SK-N-SH treated with all-trans-retinoic acid at 6 μM for 48 hours (cell line): ENCODE measurements at regions not wholly inside any gene's neighbourhood (a gene's known extent, or its start where the extent isn't known, plus 50 kb on each side); places are given as distances from the start of the nearest gene placed in this dataset.

Source experiments
- ARNTL ChIP-seq: fragments of 450-650 bp; formaldehyde crosslinking; IDR thresholded peaks from 2 replicates; pipeline ENCODE4 v1.5.0; 2020; ENCODE audit warnings: low read depth, mild to moderate bottlenecking, moderate library complexity, borderline replicate concordance
- CREB5 ChIP-seq: fragments of 250-450 bp; sonication (Bioruptor Pico); IDR thresholded peaks from 2 replicates; pipeline ENCODE4 v1.5.1; 2020; ENCODE audit warnings: low read depth, mild to moderate bottlenecking, moderate library complexity
- ESRRG ChIP-seq: fragments of 250-450 bp; sonication (Bioruptor Pico); IDR thresholded peaks from 2 replicates; pipeline ENCODE4 v1.6.1; 2021; ENCODE audit warnings: mild to moderate bottlenecking
- ISL1 ChIP-seq: fragments of 250-450 bp; sonication (Bioruptor Pico); IDR thresholded peaks from 2 replicates; pipeline ENCODE4 v2.1.2; 2022; ENCODE audit warnings: mild to moderate bottlenecking, moderate library complexity
- PATZ1 ChIP-seq: fragments of 250-450 bp; sonication (Bioruptor Pico); IDR thresholded peaks from 2 replicates; pipeline ENCODE4 v1.8.0; 2020; ENCODE audit warnings: mild to moderate bottlenecking, moderate library complexity, borderline replicate concordance
- RARB ChIP-seq: fragments of 250-450 bp; sonication (Bioruptor Pico); IDR thresholded peaks from 2 replicates; pipeline ENCODE4 v1.8.0; 2021; ENCODE audit warnings: mild to moderate bottlenecking, moderate library complexity
- SNAI2 ChIP-seq: fragments of 250-450 bp; sonication (Bioruptor Pico); IDR thresholded peaks from 2 replicates; pipeline ENCODE4 v1.5.0; 2020; ENCODE audit warnings: mild to moderate bottlenecking, moderate library complexity
- ZC3H10 ChIP-seq: fragments of 250-450 bp; sonication (Bioruptor Pico); IDR thresholded peaks from 2 replicates; pipeline ENCODE4 v1.5.1; 2021; ENCODE audit warnings: mild to moderate bottlenecking, moderate library complexity
- ZFP3 ChIP-seq: fragments of 250-450 bp; sonication (Bioruptor Pico); IDR thresholded peaks from 2 replicates; pipeline ENCODE4 v1.5.0; 2020; ENCODE audit warnings: mild to moderate bottlenecking, moderate library complexity
- ZFP30 ChIP-seq: fragments of 450-650 bp; formaldehyde crosslinking; IDR thresholded peaks from 2 replicates; pipeline ENCODE4 v1.5.0; 2022; ENCODE audit warnings: mild to moderate bottlenecking, moderate library complexity
- ZNF8 ChIP-seq: fragments of 450-650 bp; formaldehyde crosslinking; IDR thresholded peaks from 2 replicates; pipeline ENCODE4 v1.5.0; 2020; ENCODE audit warnings: mild to moderate bottlenecking, moderate library complexity

DNA sequence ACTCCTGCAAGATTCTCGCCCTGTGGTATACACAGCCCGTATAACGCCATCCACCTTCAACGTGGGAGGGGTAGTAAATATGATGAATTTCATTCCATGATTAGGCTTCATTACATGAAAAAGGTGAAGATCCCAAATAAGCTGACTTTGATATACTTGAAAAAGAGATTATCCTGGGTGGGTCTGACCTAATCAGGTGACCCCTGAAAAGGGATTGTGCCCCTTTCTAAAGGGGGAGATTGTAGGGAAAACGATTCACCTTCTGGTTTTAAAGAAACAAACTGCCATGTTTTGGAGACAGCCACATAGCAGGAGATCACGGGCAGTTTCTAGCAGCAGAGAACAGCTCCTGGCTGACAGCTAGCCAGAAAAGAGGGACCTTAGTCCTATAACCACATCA, 155.1 kb upstream of the SMLR1 start:
- TF ChIP-seq ZFP30 (CRISPR knock-in tag) (no peak), ZFP3 (CRISPR knock-in tag) (no peak), SNAI2 (CRISPR knock-in tag) (no peak), RARB (no peak), CREB5 (CRISPR knock-in tag) (no peak), PATZ1 (CRISPR knock-in tag) (no peak), ZNF8 (CRISPR knock-in tag) (no peak), ZC3H10 (CRISPR knock-in tag) (no peak), ESRRG (CRISPR knock-in tag) (no peak), ISL1 (CRISPR knock-in tag) (no peak), ARNTL (no peak)
